Left lung (tissue), 4 donors: ENCODE measurements at regions not wholly inside any gene's neighbourhood (a gene's known extent, or its start where the extent isn't known, plus 50 kb on each side); places are given as distances from the start of the nearest gene placed in this dataset.
A peak's percentile ranks its signal among the peaks of the same experiment; 100 is the strongest.
"Not testable (repeated sequence)": the region's sequence is repeated elsewhere in the genome, so short reads cannot be mapped to it uniquely, and the experiment has no call there.

Experiments
- ATAC-seq: fragments of 200-7000 bp; cut with Tn5 transposase; one replicate; pipeline ENCODE4 v1.9.1; 2020; ENCODE audit warnings: moderate library complexity
- DNase-seq, 4 donors: peaks; one replicate each; pipeline ENCODE4 v3.0.0-alpha.2; 2013 to 2020
- H3K27ac ChIP-seq, 2 donors: fragments of 200-600 bp; sonication (generic) in 1 of 2; one replicate each; pipeline versions ENCODE4 v1.5.0 to v1.8.0; 2020 to 2021
- H3K27me3 ChIP-seq, 2 donors: fragments of 200-600 bp; sonication (generic) in 1 of 2; one replicate each; pipeline versions ENCODE4 v1.5.0 to v1.8.0; 2020 to 2021
- H3K36me3 ChIP-seq, 2 donors: fragments of 200-600 bp; sonication (generic) in 1 of 2; one replicate each; pipeline versions ENCODE4 v1.5.0 to v1.8.0; 2020 to 2021
- H3K4me1 ChIP-seq, 2 donors: fragments of 200-600 bp; one replicate each; pipeline ENCODE4 v1.8.0; 2021
- H3K4me3 ChIP-seq, 2 donors: fragments of 200-600 bp; sonication (generic) in 1 of 2; one replicate each; pipeline versions ENCODE4 v1.5.0 to v1.8.0; 2020 to 2021; ENCODE audit warnings: mild to moderate bottlenecking in 1 of 2
- H3K9me3 ChIP-seq, 2 donors: fragments of 200-600 bp; sonication (generic) in 1 of 2; one replicate each; pipeline versions ENCODE4 v1.5.0 to v1.8.0; 2020 to 2021
- intact Hi-C, 2 donors: fragments of 100-400 bp; cut with DNase I; formaldehyde crosslinking; loops; one replicate each; pipeline versions ENCODE4 v1.11.2 to v1.14.2; 2022
- TF ChIP-seq, protein P1 (sequence below), 2 donors: fragments of 200-600 bp; sonication (generic) in 1 of 2; IDR thresholded peaks; one replicate each; pipeline versions ENCODE4 v1.5.0 to v1.8.0; 2021; ENCODE audit warnings: antibody characterized with exemption in 2 of 2
- donor health status: DM: no; HTN: yes; CAD: no.
- donor health status: DM: no; HTN: no; CAD: no.

DNA sequence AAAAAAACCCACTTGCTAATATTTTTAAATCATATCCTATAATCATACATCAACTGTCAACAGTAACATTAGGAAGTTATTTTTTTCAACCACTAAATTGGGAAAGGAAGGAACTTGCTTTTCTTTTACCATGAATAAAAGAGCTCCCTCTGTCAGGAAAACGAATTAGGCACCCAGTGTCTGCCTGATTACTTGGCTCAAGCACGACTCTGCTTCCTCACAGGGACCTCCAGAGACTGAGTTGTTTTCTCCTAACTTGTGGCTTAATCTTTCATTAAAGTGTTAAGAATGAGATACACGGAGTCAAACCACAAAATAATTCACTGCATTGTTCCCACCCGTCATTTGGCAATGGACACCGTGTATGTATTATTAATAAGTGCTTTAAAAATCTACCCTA is 1405.1 kb upstream of the EYS start:
- Histone ChIP-seq H3K4me3 (no peak overlapping the region), H3K9me3 (no peaks in the 10 kb centered on the region), H3K36me3 (no peaks in the 10 kb centered on the region), H3K27ac (no peak overlapping the region), H3K27me3 (no peaks in the 10 kb centered on the region), H3K4me1 (no peaks in the 10 kb centered on the region)
- no peak for DNase-seq
- TF ChIP-seq, protein P1, sequence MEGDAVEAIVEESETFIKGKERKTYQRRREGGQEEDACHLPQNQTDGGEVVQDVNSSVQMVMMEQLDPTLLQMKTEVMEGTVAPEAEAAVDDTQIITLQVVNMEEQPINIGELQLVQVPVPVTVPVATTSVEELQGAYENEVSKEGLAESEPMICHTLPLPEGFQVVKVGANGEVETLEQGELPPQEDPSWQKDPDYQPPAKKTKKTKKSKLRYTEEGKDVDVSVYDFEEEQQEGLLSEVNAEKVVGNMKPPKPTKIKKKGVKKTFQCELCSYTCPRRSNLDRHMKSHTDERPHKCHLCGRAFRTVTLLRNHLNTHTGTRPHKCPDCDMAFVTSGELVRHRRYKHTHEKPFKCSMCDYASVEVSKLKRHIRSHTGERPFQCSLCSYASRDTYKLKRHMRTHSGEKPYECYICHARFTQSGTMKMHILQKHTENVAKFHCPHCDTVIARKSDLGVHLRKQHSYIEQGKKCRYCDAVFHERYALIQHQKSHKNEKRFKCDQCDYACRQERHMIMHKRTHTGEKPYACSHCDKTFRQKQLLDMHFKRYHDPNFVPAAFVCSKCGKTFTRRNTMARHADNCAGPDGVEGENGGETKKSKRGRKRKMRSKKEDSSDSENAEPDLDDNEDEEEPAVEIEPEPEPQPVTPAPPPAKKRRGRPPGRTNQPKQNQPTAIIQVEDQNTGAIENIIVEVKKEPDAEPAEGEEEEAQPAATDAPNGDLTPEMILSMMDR (IDR thresholded peaks at IDR 0.05), result no peak
- no peak for ATAC-seq
- intact Hi-C loops, result no loop called here

DNA sequence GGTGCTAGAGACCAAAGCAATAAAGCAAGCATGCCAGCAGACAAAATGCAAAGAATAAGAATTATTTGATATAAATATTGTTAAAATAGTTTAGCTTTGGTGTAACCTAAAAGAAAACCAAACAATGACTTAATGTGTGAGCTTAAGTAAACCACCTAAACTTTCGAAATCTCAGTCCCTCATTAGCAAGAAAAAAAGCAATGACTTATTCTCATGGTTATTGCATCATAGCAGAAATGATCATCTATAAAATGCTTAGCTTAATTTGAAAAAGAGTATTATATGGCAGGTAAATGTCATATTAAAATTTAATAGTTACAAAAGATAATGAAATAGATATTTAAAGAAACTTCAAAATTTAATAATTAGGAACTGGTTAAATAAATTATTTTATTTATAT is 1395.7 kb upstream of the EYS start:
- Histone ChIP-seq H3K4me1 (no peaks in the 10 kb centered on the region), H3K9me3 (no peaks in the 10 kb centered on the region), H3K4me3 (no peak overlapping the region), H3K27me3 (no peaks in the 10 kb centered on the region), H3K36me3 (no peaks in the 10 kb centered on the region), H3K27ac (no peak overlapping the region)
- TF ChIP-seq, protein P1 (IDR thresholded peaks at IDR 0.05), result no peak
- DNase-seq (no peak), ATAC-seq (no peak)
- intact Hi-C loops, result no loop called here

DNA sequence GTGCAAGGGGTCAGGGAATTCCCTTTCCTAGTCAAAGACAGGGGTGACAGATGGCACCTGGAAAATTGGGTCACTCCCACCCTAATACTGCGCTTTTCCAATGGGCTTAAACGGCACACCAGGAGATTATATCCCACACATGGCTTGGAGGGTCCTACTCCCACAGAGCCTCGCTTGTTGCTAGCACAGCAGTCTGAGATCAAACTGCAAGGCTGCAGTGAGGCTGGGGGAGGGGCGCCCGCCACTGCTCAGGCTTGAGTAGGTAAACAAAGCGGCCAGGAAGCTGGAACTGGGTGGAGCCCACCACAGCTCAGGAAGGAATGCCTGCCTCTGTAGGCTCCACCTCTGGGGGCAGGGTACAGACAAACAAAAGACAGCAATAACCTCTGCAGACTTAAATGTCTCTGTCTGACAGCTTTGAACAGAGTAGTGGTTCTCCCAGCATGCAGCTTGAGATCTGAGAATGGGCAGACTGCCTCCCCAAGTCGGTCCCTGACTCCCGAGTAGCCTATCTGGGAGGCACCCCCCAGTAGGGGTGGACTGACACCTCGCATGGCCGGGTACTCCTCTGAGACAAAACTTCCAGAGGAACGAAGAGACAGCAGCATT is 1388.7 kb upstream of the EYS start:
- H3K9me3 ChIP-seq, H3K27me3 ChIP-seq, H3K4me1 ChIP-seq, intact Hi-C loops, H3K36me3 ChIP-seq, H3K27ac ChIP-seq, H3K4me3 ChIP-seq, ATAC-seq: not testable (repeated sequence)
- DNase-seq, result peak in 1 of 4 donors; percentile 44

DNA sequence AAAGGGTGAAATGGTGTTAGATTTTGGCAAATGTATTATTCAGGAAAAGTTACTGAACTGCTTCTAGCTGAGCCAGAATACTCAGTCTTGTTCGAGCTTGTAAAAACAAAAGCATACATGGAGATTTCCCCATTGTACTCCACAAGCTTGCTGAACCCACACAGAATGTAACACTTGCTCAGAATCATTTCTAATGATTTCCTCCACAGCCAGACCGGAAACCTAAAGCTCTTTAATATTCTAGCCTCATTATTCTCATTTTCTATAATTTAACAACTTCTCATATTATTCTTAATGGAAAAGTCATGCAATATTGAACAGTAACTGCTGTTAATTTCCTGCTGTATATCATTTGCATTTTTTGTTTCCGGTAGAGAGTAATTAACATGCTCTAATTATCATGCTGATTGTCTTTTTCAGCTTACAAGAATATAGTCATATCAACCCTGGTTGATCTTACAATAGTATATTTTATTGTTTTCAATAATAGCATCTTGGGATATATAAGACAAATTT is 1387.5 kb upstream of the EYS start:
- DNase-seq, result no peak
- ATAC-seq, result no peak
- Histone ChIP-seq H3K4me1 (no peaks in the 10 kb centered on the region), H3K27ac (no peak overlapping the region), H3K27me3 (no peaks in the 10 kb centered on the region), H3K36me3 (no peaks in the 10 kb centered on the region), H3K9me3 (peaks cover 0 to 2% of the 10 kb centered on the region in 2 donors), H3K4me3 (no peak overlapping the region)
- TF ChIP-seq, protein P1 (IDR thresholded peaks at IDR 0.05), result no peak
- intact Hi-C loops, result no loop called here

DNA sequence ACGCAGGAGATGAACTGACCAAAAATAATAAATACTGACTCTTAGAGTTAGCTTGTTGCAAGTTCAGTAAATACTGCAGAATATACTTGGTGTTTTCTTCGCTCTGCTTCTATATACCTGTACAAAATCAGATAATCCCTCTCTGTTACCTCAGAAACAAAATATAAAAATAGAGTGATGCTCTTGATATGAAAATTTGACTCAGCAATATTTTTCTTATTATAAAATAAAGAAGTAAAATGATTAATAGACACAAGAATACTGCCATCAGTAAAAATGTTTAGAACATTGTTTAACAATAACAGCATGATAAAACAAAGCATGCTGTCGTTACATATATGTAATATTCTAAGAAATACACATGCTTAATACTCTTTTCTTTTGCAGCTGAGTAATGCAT is 1366.9 kb upstream of the EYS start:
- H3K27me3 ChIP-seq, result no peaks in the 10 kb centered on the region
- intact Hi-C loops, result no loop called here
- DNase-seq, result no peak
- no peaks in the 10 kb centered on the region for H3K36me3 ChIP-seq
- TF ChIP-seq, protein P1 (IDR thresholded peaks at IDR 0.05), result no peak
- H3K4me3 ChIP-seq, result no peak overlapping the region
- ATAC-seq, result no peak
- H3K9me3 ChIP-seq, result peaks cover 0 to 4% of the 10 kb centered on the region in 2 donors
- no peak overlapping the region for H3K27ac ChIP-seq
- H3K4me1 ChIP-seq, result no peaks in the 10 kb centered on the region

DNA sequence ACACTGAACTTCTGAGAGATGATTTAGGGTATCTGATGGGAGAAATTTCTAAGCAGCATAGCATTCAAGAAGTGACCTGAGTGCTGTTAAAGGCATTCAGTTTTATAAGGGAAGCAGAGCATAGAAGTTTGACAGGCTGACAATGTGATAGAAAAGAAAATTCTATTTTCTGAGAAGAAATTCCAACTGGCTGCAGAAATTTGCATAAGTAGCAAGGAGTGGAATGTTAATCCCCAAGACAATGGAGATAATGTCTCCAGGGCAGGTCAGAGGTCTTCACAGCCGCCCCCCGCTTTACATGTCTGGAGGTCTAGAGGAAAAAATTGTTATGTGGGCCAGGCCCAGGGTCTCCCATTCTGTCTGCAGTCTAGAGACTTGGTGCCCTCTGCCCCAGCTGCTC is 1361.8 kb upstream of the EYS start:
- Histone ChIP-seq H3K9me3 (peaks cover 0 to 7% of the 10 kb centered on the region in 2 donors), H3K36me3 (no peaks in the 10 kb centered on the region), H3K27ac (no peak overlapping the region), H3K4me1 (no peaks in the 10 kb centered on the region), H3K4me3 (no peak overlapping the region), H3K27me3 (no peaks in the 10 kb centered on the region)
- ATAC-seq (no peak), DNase-seq (no peak)
- TF ChIP-seq, protein P1 (IDR thresholded peaks at IDR 0.05), result no peak
- intact Hi-C loops, result no loop called here
